Bronchial epithelial cell (primary cell): ENCODE measurements at regions not wholly inside any gene's neighbourhood (a gene's known extent, or its start where the extent isn't known, plus 50 kb on each side); places are given as distances from the start of the nearest gene placed in this dataset.

Experiments
- DNase-seq: peaks from one replicate; pipeline ENCODE4 v3.0.0-alpha.2; 2010; ENCODE audit warnings: low read depth
- FAIRE-seq: peaks from 2 replicates; lab custom pipeline; 2011; peaks lifted over from hg19 to GRCh38; lab: Jason Lieb, UNC
- H3K27me3 ChIP-seq: 2 replicates; pipeline ENCODE4 v1.5.1; 2011; ENCODE audit warnings: low read length; ENCODE audit not compliant: control insufficient read depth, insufficient read depth
- H3K36me3 ChIP-seq: 2 replicates; pipeline ENCODE4 v1.5.1; 2011; ENCODE audit warnings: low read length; ENCODE audit not compliant: control insufficient read depth, insufficient read depth
- H3K4me3 ChIP-seq: 2 replicates; pipeline ENCODE4 v1.5.1; 2011; ENCODE audit warnings: mild to moderate bottlenecking, low read depth, low read length, control low read depth
- CTCF ChIP-seq: IDR thresholded peaks from 2 replicates; pipeline ENCODE4 v1.5.1; 2011; ENCODE audit warnings: mild to moderate bottlenecking, moderate library complexity, low read length, control low read depth, inconsistent platforms; ENCODE audit not compliant: insufficient read depth, severe bottlenecking

GRCh38 chr3:44000586-44000985 is 241.1 kb upstream of the TOPAZ1 start:
- FAIRE-seq (no peak), DNase-seq (peak; percentile 51)
- Histone ChIP-seq H3K4me3 (no peak overlapping the region), H3K36me3 (no peaks in the 10 kb centered on the region), H3K27me3 (peaks cover 17% of the 10 kb centered on the region)
- TF ChIP-seq CTCF: no peak

GRCh38 chr3:44001072-44001471 is 240.6 kb upstream of the TOPAZ1 start:
- Histone ChIP-seq H3K4me3 (no peak overlapping the region), H3K27me3 (peaks cover 15% of the 10 kb centered on the region), H3K36me3 (no peaks in the 10 kb centered on the region)
- TF ChIP-seq CTCF: no peak
- no peak for FAIRE-seq
- peak; percentile 4 for DNase-seq

- no peak for DNase-seq
- peaks cover 3% of the 10 kb centered on the region for H3K27me3 ChIP-seq
- FAIRE-seq: no peak
- H3K4me3 ChIP-seq: no peak overlapping the region
- no peaks in the 10 kb centered on the region for H3K36me3 ChIP-seq
- TF ChIP-seq CTCF: no peak
Measured at GRCh38 chr3:44003801-44004200, 237.9 kb upstream of the TOPAZ1 start.

GRCh38 chr3:44011680-44012079 is 230.0 kb upstream of the TOPAZ1 start:
- peak; percentile 36 for FAIRE-seq
- H3K27me3 ChIP-seq: no peaks in the 10 kb centered on the region
- DNase-seq: no peak
- no peak for TF ChIP-seq CTCF
- H3K4me3 ChIP-seq: no peak overlapping the region
- peaks cover 4% of the 10 kb centered on the region for H3K36me3 ChIP-seq

DNA sequence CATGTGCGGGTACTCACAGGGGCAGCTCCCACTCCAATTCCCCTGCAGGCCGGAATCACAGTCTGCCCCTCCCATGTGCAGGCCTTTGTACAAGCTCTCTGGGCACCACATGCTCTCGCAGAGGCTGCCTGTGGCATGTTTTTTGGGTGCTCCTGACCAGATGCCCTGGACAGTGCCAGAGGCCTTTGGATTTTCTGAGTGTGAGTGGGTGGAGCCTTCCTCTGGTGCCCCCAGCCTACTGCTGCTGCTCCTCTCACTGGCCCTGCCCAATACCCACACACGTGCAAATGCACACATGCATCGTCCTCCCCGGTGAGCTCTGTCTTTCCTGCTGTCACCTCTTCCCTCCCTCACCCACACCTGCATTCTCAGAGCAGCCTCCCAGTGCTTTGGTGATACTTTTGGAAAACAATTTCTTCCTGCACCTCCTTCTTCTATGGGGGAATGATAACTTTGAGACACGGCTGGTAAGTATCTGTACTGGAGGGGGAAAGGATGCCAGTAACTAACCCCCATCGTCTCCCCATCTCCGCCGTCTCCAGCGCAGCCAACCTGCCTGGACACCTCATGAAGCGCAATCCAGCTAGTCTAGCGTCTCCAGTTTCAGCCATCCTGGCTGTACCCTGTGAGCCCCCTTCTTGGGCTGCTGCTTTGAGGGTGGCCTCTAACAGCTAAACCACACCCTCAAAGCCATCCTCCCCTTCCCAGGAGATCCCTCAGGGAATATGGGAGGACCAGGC is 229.4 kb upstream of the TOPAZ1 start:
- FAIRE-seq (no peak), DNase-seq (no peak)
- peaks cover 4% of the 10 kb centered on the region for H3K36me3 ChIP-seq
- no peak overlapping the region for H3K4me3 ChIP-seq
- TF ChIP-seq CTCF: no peak
- H3K27me3 ChIP-seq: no peaks in the 10 kb centered on the region

DNA sequence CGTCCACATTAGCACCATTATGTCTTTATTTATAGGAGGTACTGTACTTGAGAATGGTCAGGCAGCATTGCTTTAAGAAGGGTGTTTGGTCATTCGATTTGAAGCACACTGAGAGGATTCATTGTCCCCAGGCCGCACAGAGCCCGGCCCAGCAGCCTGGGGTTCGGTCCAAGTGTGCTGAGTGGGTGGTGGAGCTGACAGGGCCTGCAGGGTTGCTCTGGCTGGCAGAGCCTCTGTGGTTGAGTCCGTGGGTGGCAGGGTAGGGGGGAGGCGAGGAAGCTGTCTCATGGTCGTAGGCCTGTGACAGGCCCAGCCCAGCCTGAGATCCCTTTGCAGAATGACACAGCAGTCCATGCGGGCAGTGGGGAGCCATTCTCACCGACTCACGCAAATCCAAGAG is 227.7 kb upstream of the TOPAZ1 start:
- FAIRE-seq (no peak), DNase-seq (no peak)
- TF ChIP-seq CTCF: no peak
- Histone ChIP-seq H3K4me3 (no peak overlapping the region), H3K27me3 (no peaks in the 10 kb centered on the region), H3K36me3 (peaks cover 4% of the 10 kb centered on the region)
